COR-L47 (cell line): ENCODE measurements at regions not wholly inside any gene's neighbourhood (a gene's known extent, or its start where the extent isn't known, plus 50 kb on each side); places are given as distances from the start of the nearest gene placed in this dataset.
"Not testable (repeated sequence)": the region's sequence is repeated elsewhere in the genome, so short reads cannot be mapped to it uniquely, and the experiment has no call there.

Source experiments
- DNase-seq: peaks from one replicate; lab custom pipeline; 2025; lab: John Stamatoyannopoulos, UW

- no peak for DNase-seq
Observed at GRCh38 chr18:34280000-34280399, 55.3 kb upstream of the NOL4 start.

GRCh38 chr18:34280653-34281052, 55.9 kb upstream of the NOL4 start:
- DNase-seq: peak; percentile 34

GRCh38 chr18:34281290-34281689, 56.6 kb upstream of the NOL4 start:
- no peak for DNase-seq

GRCh38 chr18:34281722-34282121, 57.0 kb upstream of the NOL4 start:
- DNase-seq: peak; percentile 90

- no peak for DNase-seq
Observed at GRCh38 chr18:34283506-34283905, 58.8 kb upstream of the NOL4 start.

- DNase-seq: no peak
Observed at GRCh38 chr18:34287825-34288224, 63.1 kb upstream of the NOL4 start.

- DNase-seq: no peak
Observed at GRCh38 chr18:34292594-34292993, 67.9 kb upstream of the NOL4 start.

- DNase-seq: no peak
Observed at GRCh38 chr18:34297287-34297686, 72.6 kb upstream of the NOL4 start.

- DNase-seq: no peak
Observed at GRCh38 chr18:34299828-34300227, 75.1 kb upstream of the NOL4 start.

- DNase-seq: no peak
Observed at GRCh38 chr18:34311468-34311867, 86.8 kb upstream of the NOL4 start.

- no peak for DNase-seq
Observed at GRCh38 chr18:34314847-34315246, 90.1 kb upstream of the NOL4 start.

- DNase-seq: no peak
Observed at GRCh38 chr18:34315591-34316352, 91.1 kb upstream of the NOL4 start.

GRCh38 chr18:34320267-34320666, 95.6 kb upstream of the NOL4 start:
- no peak for DNase-seq

GRCh38 chr18:34321066-34321465, 96.4 kb upstream of the NOL4 start:
- DNase-seq: no peak

- peak; percentile 93 for DNase-seq
Observed at GRCh38 chr18:34322365-34323289, 97.9 kb upstream of the NOL4 start.

- DNase-seq: no peak
Observed at GRCh38 chr18:34329840-34330239, 105.1 kb upstream of the NOL4 start.

- DNase-seq: no peak
Observed at GRCh38 chr18:34330308-34330707, 105.6 kb upstream of the NOL4 start.

GRCh38 chr18:34330907-34331306, 106.2 kb upstream of the NOL4 start:
- not testable (repeated sequence) for DNase-seq

GRCh38 chr18:34331343-34331742, 106.6 kb upstream of the NOL4 start:
- not testable (repeated sequence) for DNase-seq

GRCh38 chr18:34339155-34339554, 114.4 kb upstream of the NOL4 start:
- DNase-seq: peak; percentile 97

- no peak for DNase-seq
Observed at GRCh38 chr18:34342960-34343359, 118.2 kb upstream of the NOL4 start.

GRCh38 chr18:34345738-34346137, 121.0 kb upstream of the NOL4 start:
- DNase-seq: no peak

- DNase-seq: no peak
Observed at GRCh38 chr18:34350778-34351177, 126.1 kb upstream of the NOL4 start.
